ENCODE measurements at regions not wholly inside any gene's neighbourhood (a gene's known extent, or its start where the extent isn't known, plus 50 kb on each side); places are given as distances from the start of the nearest gene placed in this dataset.
A peak's percentile ranks its signal among the peaks of the same experiment; 100 is the strongest.

- Histone ChIP-seq H3K36me3 (ENCODE audit: control insufficient read depth, low read length) (no peaks in the 10 kb centered on the region), H3K9me3 (ENCODE audit: control insufficient read depth, insufficient read depth, low read length) (no peaks in the 10 kb centered on the region), H3K4me3 (ENCODE audit: low read length) (no peak overlapping the region), H3K9me2 (replicated peaks; ENCODE audit: control insufficient read depth, low read length) (no peaks in the 10 kb centered on the region), H3K4me1 (ENCODE audit: control insufficient read depth, low read length) (peaks cover 43% of the 10 kb centered on the region), H3K4me2 (ENCODE audit: low read length) (no peak overlapping the region), H3F3A (ENCODE audit: control insufficient read depth, insufficient read depth) (no peaks in the 10 kb centered on the region), H3K27ac (ENCODE audit: low read depth, low read length) (no peak overlapping the region), H3K79me2 (ENCODE audit: control insufficient read depth, low read length) (no peaks in the 10 kb centered on the region), H4K20me1 (ENCODE audit: control insufficient read depth, insufficient read depth, low read depth, low read length) (no peaks in the 10 kb centered on the region), H3K27me3 (ENCODE audit: control insufficient read depth, low read length) (peaks cover 41% of the 10 kb centered on the region)
- TF ChIP-seq CTCF (IDR thresholded peaks at IDR 0.05; ENCODE audit: low read depth, low read length, poor library complexity, severe bottlenecking) (no peak), EZH2phosphoT487 (IDR thresholded peaks at IDR 0.05; ENCODE audit: borderline replicate concordance, low read length) (no peak)
Observed at GRCh38 chr15:69664572-69665571, 212.3 kb downstream of the RPLP1 start.

- no peak overlapping the region for H3K4me2 ChIP-seq (ENCODE audit: low read length)
- H3K27me3 ChIP-seq (ENCODE audit: control insufficient read depth, low read length) = peaks cover 46% of the 10 kb centered on the region
- H3K9me3 ChIP-seq (ENCODE audit: control insufficient read depth, insufficient read depth, low read length) = no peaks in the 10 kb centered on the region
- no peak overlapping the region for H3K4me3 ChIP-seq (ENCODE audit: low read length)
- H3K79me2 ChIP-seq (ENCODE audit: control insufficient read depth, low read length) = no peaks in the 10 kb centered on the region
- H3F3A ChIP-seq (ENCODE audit: control insufficient read depth, insufficient read depth) = no peaks in the 10 kb centered on the region
- H4K20me1 ChIP-seq (ENCODE audit: control insufficient read depth, insufficient read depth, low read depth, low read length) = no peaks in the 10 kb centered on the region
- no peak overlapping the region for H3K27ac ChIP-seq (ENCODE audit: low read depth, low read length)
- H3K36me3 ChIP-seq (ENCODE audit: control insufficient read depth, low read length) = no peaks in the 10 kb centered on the region
- TF ChIP-seq CTCF (IDR thresholded peaks at IDR 0.05; ENCODE audit: low read depth, low read length, poor library complexity, severe bottlenecking) (no peak), EZH2phosphoT487 (IDR thresholded peaks at IDR 0.05; ENCODE audit: borderline replicate concordance, low read length) (no peak)
- no peaks in the 10 kb centered on the region for H3K9me2 ChIP-seq (replicated peaks; ENCODE audit: control insufficient read depth, low read length)
- peaks cover 43% of the 10 kb centered on the region for H3K4me1 ChIP-seq (ENCODE audit: control insufficient read depth, low read length)
Observed at GRCh38 chr15:69665641-69666111, 213.1 kb downstream of the RPLP1 start.

GRCh38 chr15:69666441-69666882, 213.8 kb downstream of the RPLP1 start:
- Histone ChIP-seq H3K9me3 (ENCODE audit: control insufficient read depth, insufficient read depth, low read length) (no peaks in the 10 kb centered on the region), H3K79me2 (ENCODE audit: control insufficient read depth, low read length) (no peaks in the 10 kb centered on the region), H3K36me3 (ENCODE audit: control insufficient read depth, low read length) (no peaks in the 10 kb centered on the region), H3K27me3 (ENCODE audit: control insufficient read depth, low read length) (peaks cover 41% of the 10 kb centered on the region), H3F3A (ENCODE audit: control insufficient read depth, insufficient read depth) (no peaks in the 10 kb centered on the region), H3K4me2 (ENCODE audit: low read length) (peak overlapping the region; percentile 47), H3K4me3 (ENCODE audit: low read length) (peak overlapping the region; percentile 34), H3K4me1 (ENCODE audit: control insufficient read depth, low read length) (peaks cover 43% of the 10 kb centered on the region), H3K9me2 (replicated peaks; ENCODE audit: control insufficient read depth, low read length) (no peaks in the 10 kb centered on the region), H4K20me1 (ENCODE audit: control insufficient read depth, insufficient read depth, low read depth, low read length) (no peaks in the 10 kb centered on the region), H3K27ac (ENCODE audit: low read depth, low read length) (no peak overlapping the region)
- TF ChIP-seq CTCF (IDR thresholded peaks at IDR 0.05; ENCODE audit: low read depth, low read length, poor library complexity, severe bottlenecking) (no peak), EZH2phosphoT487 (IDR thresholded peaks at IDR 0.05; ENCODE audit: borderline replicate concordance, low read length) (no peak)

Measured in DOHH2 (cell line).